HuH-7.5 (cell line): ENCODE measurements at regions not wholly inside any gene's neighbourhood (a gene's known extent, or its start where the extent isn't known, plus 50 kb on each side); places are given as distances from the start of the nearest gene placed in this dataset.
"Not testable (repeated sequence)": the region's sequence is repeated elsewhere in the genome, so short reads cannot be mapped to it uniquely, and the experiment has no call there.

Experiments
- DNase-seq: peaks from one replicate; pipeline ENCODE4 v3.0.0; 2011; ENCODE audit warnings: low spot score

GRCh38 chr1:29551123-29551936 is 315.0 kb downstream of the PTPRU start:
- DNase-seq = no peak

- no peak for DNase-seq
Observed at GRCh38 chr1:29550119-29550841, 314.0 kb downstream of the PTPRU start.

GRCh38 chr1:29549728-29550118 is 313.4 kb downstream of the PTPRU start:
- DNase-seq = not testable (repeated sequence)

GRCh38 chr1:29549001-29549400 is 312.7 kb downstream of the PTPRU start:
- no peak for DNase-seq

GRCh38 chr1:29548091-29548490 is 311.8 kb downstream of the PTPRU start:
- DNase-seq = no peak

- no peak for DNase-seq
Observed at GRCh38 chr1:29547300-29547699, 311.0 kb downstream of the PTPRU start.

- DNase-seq = no peak
Observed at GRCh38 chr1:29546496-29546895, 310.2 kb downstream of the PTPRU start.

GRCh38 chr1:29544406-29544805 is 308.1 kb downstream of the PTPRU start:
- DNase-seq = no peak

GRCh38 chr1:29543586-29543985 is 307.3 kb downstream of the PTPRU start:
- DNase-seq = no peak

- DNase-seq = no peak
Observed at GRCh38 chr1:29542548-29542947, 306.2 kb downstream of the PTPRU start.

GRCh38 chr1:29541631-29542030 is 305.3 kb downstream of the PTPRU start:
- no peak for DNase-seq

GRCh38 chr1:29540801-29541357 is 304.6 kb downstream of the PTPRU start:
- no peak for DNase-seq

- no peak for DNase-seq
Observed at GRCh38 chr1:29539971-29540370, 303.6 kb downstream of the PTPRU start.

- no peak for DNase-seq
Observed at GRCh38 chr1:29538586-29538985, 302.3 kb downstream of the PTPRU start.

GRCh38 chr1:29532751-29533150 is 296.4 kb downstream of the PTPRU start:
- DNase-seq = no peak

- DNase-seq = no peak
Observed at GRCh38 chr1:29532285-29532684, 296.0 kb downstream of the PTPRU start.

GRCh38 chr1:29531596-29531995 is 295.3 kb downstream of the PTPRU start:
- no peak for DNase-seq

GRCh38 chr1:29529677-29530278 is 293.5 kb downstream of the PTPRU start:
- DNase-seq = no peak

GRCh38 chr1:29527314-29528004 is 291.1 kb downstream of the PTPRU start:
- no peak for DNase-seq

GRCh38 chr1:29525941-29526340 is 289.6 kb downstream of the PTPRU start:
- DNase-seq = no peak

GRCh38 chr1:29524285-29525065 is 288.2 kb downstream of the PTPRU start:
- DNase-seq = no peak
